H1 (cell line): ENCODE measurements at regions not wholly inside any gene's neighbourhood (a gene's known extent, or its start where the extent isn't known, plus 50 kb on each side); places are given as distances from the start of the nearest gene placed in this dataset.

Experiments used
- HDAC2 ChIP-seq, 2 experiments: fragments of 300-600 bp in 1 of 2; sonication (generic) in 1 of 2; IDR thresholded peaks; 2 replicates each; pipeline ENCODE4 v1.6.1; 2011 to 2012; ENCODE audit warnings: low read depth in 2 of 2, low read length in 2 of 2, mild to moderate bottlenecking in 2 of 2, moderate library complexity in 2 of 2, borderline replicate concordance in 1 of 2, inconsistent platforms in 1 of 2
- POLR2A ChIP-seq, 2 experiments: IDR thresholded peaks; 1 replicate in 1 of 2; 2 replicates in 1 of 2; pipeline ENCODE4 v1.6.1; 2011; ENCODE audit warnings: low read depth in 2 of 2, low read length in 2 of 2, mild to moderate bottlenecking in 2 of 2; ENCODE audit errors: control extremely low read depth in 1 of 2
- SP2 ChIP-seq: IDR thresholded peaks from 2 replicates; pipeline ENCODE4 v1.6.1; 2012; ENCODE audit warnings: mild to moderate bottlenecking, low read length, inconsistent platforms

- no peak for TF ChIP-seq HDAC2 (IDR thresholded peaks at IDR 0.05; ENCODE audit: borderline replicate concordance in 1 of 2, low read depth in 2 of 2, low read length in 2 of 2)
- no peak for TF ChIP-seq POLR2A (IDR thresholded peaks at IDR 0.05; ENCODE audit: control extremely low read depth in 1 of 2, low read depth in 2 of 2, low read length in 2 of 2)
- no peak for TF ChIP-seq SP2
Observed at GRCh38 chr7:112584290-112584689, 103.5 kb downstream of the LSMEM1 start.
